Kidney (tissue), 13 donors: ENCODE measurements at regions not wholly inside any gene's neighbourhood (a gene's known extent, or its start where the extent isn't known, plus 50 kb on each side); places are given as distances from the start of the nearest gene placed in this dataset.

ENCODE experiments used
- DNase-seq, 5 donors: peaks; one replicate each; pipeline ENCODE4 v3.0.0-alpha.2; 2013 to 2020
- FAIRE-seq: peaks from 2 replicates; lab custom pipeline; 2012; peaks lifted over from hg19 to GRCh38; lab: Jason Lieb, UNC
- H3K27ac ChIP-seq, 2 donors: one replicate each; pipeline ENCODE4 v1.7.0; 2013; ENCODE audit warnings: low read depth in 2 of 2, low read length in 2 of 2, inconsistent platforms in 1 of 2
- H3K27me3 ChIP-seq: one replicate; pipeline ENCODE4 v1.7.1; 2013; ENCODE audit warnings: low read length, inconsistent platforms; ENCODE audit not compliant: control insufficient read depth, insufficient read depth
- H3K36me3 ChIP-seq, 3 donors: one replicate each; pipeline versions ENCODE4 v1.7.0 to v1.7.1; 2013; ENCODE audit warnings: low read length in 3 of 3, control low read depth in 1 of 3, inconsistent platforms in 1 of 3; ENCODE audit not compliant: insufficient read depth in 3 of 3, control insufficient read depth in 2 of 3
- H3K4me1 ChIP-seq, 3 donors: one replicate each; pipeline versions ENCODE4 v1.7.0 to v1.7.1; 2013; ENCODE audit warnings: low read length in 3 of 3, inconsistent platforms in 1 of 3, low read depth in 1 of 3; ENCODE audit not compliant: control insufficient read depth in 2 of 3, insufficient read depth in 2 of 3
- H3K4me3 ChIP-seq, 3 donors: one replicate each; pipeline versions ENCODE4 v1.7.0 to v1.8.1; 2013; ENCODE audit warnings: low read length in 3 of 3, control low read depth in 1 of 3, inconsistent platforms in 1 of 3
- H3K9ac ChIP-seq, 3 donors: one replicate each; pipeline versions ENCODE4 v1.7.0 to v1.7.1; 2013; ENCODE audit warnings: low read length in 3 of 3, control low read depth in 1 of 3, inconsistent platforms in 1 of 3
- H3K9me3 ChIP-seq, 3 donors: one replicate each; pipeline versions ENCODE4 v1.7.0 to v1.7.1; 2013; ENCODE audit warnings: low read length in 3 of 3, control low read depth in 1 of 3, inconsistent platforms in 1 of 3; ENCODE audit not compliant: control insufficient read depth in 2 of 3, insufficient read depth in 1 of 3
- intact Hi-C: fragments of 100-400 bp; cut with DNase I; formaldehyde crosslinking; loops from one replicate; pipeline ENCODE4 v1.11.1; 2022
- TF ChIP-seq, protein P1 (sequence below): IDR thresholded peaks from 3 replicates; pipeline ENCODE4 v1.5.1; 2012; ENCODE audit warnings: mild to moderate bottlenecking, moderate library complexity, borderline replicate concordance; ENCODE audit not compliant: insufficient read depth; ENCODE audit errors: extremely low read depth
- donor health status: control.
- donor health status: control.
- donor health status: control.
- donor health status: control.
- donor health status: control.
- donor health status: DM: yes; HTN: yes; CAD: no.
- donor health status: Normal renal cell carcinoma (clear cell type).

DNA sequence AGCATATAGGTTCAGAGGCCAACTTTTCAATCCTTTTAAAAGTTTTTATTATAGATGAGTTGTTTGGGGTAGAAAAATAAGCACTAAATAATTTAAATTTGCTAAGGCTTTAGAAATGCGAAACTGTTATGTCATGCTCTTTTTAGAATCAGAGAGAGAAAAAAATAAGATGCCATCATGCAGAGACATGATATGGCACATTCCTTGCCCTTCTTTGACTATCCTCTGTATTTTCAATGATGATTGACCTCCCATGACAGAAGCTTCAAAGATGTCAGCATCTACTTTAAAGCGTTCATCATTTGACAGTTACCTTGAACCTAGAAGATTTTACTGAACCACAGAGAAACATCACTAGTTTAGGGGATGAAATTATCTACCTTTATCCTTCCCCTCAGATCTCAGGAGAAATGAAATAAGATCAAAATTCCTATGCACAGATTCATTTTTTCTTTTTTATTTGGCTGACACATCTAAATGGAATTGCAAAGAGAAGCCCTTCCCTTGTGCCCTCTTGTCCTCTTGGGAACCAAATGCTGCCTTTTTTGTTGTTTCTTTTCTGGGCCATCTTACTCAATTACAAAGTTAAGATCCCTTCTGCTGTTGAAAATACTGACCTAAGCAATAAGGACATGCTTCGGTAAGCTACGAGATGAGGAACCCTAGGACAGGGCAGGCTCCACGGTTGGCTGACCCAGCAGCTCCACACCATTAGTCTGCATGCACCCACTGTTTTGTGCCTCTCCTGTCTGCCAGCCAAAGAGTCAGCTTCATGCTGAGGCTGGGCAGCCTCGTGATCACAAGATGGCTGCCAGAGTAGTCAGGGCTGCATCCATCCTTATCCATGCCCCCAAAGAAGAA, 289.7 kb upstream of the TPM1 start:
- TF ChIP-seq, protein P1, sequence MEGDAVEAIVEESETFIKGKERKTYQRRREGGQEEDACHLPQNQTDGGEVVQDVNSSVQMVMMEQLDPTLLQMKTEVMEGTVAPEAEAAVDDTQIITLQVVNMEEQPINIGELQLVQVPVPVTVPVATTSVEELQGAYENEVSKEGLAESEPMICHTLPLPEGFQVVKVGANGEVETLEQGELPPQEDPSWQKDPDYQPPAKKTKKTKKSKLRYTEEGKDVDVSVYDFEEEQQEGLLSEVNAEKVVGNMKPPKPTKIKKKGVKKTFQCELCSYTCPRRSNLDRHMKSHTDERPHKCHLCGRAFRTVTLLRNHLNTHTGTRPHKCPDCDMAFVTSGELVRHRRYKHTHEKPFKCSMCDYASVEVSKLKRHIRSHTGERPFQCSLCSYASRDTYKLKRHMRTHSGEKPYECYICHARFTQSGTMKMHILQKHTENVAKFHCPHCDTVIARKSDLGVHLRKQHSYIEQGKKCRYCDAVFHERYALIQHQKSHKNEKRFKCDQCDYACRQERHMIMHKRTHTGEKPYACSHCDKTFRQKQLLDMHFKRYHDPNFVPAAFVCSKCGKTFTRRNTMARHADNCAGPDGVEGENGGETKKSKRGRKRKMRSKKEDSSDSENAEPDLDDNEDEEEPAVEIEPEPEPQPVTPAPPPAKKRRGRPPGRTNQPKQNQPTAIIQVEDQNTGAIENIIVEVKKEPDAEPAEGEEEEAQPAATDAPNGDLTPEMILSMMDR, result no peak
- Histone ChIP-seq H3K27me3 (no peaks in the 10 kb centered on the region), H3K27ac (no peak overlapping the region), H3K36me3 (peaks cover 0 to 16% (median 4%) of the 10 kb centered on the region in 3 donors), H3K9ac (no peak overlapping the region), H3K4me3 (no peak overlapping the region), H3K4me1 (peaks cover 2 to 15% (median 11%) of the 10 kb centered on the region in 3 donors), H3K9me3 (no peaks in the 10 kb centered on the region)
- intact Hi-C loops, result no loop called here
- DNase-seq (no peak), FAIRE-seq (no peak)

DNA sequence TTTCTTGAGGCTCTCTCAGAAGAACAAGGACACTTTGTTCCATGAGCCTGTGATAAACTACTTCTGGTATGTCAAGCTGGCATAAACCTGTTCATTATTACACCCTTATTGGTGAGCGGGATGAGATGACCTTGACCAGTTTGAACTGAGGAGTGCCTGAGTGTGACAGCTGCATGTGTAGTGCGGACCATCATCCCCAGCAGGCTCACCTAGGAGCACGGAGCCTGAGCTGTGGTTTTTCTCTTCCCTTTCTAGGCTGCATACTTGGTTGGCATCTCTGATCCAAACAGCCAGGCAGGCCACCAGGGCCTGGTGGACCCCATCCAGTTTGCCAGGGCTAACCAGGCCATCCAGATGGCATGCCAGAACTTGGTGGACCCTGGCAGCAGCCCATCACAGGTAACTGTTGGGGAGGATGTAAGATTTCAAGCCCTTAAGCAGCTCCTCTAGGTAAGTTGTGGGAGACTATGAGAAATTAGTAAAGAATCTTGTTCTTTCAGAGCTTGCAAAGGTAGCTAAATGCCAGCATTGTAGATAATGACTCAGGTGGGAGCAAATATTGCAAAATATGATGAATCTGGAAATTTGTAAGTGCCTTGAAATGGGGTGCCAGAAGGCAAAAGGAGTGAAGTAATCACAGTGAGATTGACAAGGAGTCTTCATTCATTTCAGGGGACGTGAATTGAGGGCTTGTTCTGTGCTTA, 288.9 kb upstream of the TPM1 start:
- no peak for DNase-seq
- peaks cover 0 to 16% (median 4%) of the 10 kb centered on the region in 3 donors for H3K36me3 ChIP-seq
- no peaks in the 10 kb centered on the region for H3K27me3 ChIP-seq
- intact Hi-C loops, result no loop called here
- H3K4me1 ChIP-seq, result peaks cover 2 to 17% (median 14%) of the 10 kb centered on the region in 3 donors
- no peak overlapping the region for H3K9ac ChIP-seq
- TF ChIP-seq, protein P1, result no peak
- H3K27ac ChIP-seq, result peak overlapping the region; percentile 10 to 55
- no peaks in the 10 kb centered on the region for H3K9me3 ChIP-seq
- no peak overlapping the region for H3K4me3 ChIP-seq
- no peak for FAIRE-seq

DNA sequence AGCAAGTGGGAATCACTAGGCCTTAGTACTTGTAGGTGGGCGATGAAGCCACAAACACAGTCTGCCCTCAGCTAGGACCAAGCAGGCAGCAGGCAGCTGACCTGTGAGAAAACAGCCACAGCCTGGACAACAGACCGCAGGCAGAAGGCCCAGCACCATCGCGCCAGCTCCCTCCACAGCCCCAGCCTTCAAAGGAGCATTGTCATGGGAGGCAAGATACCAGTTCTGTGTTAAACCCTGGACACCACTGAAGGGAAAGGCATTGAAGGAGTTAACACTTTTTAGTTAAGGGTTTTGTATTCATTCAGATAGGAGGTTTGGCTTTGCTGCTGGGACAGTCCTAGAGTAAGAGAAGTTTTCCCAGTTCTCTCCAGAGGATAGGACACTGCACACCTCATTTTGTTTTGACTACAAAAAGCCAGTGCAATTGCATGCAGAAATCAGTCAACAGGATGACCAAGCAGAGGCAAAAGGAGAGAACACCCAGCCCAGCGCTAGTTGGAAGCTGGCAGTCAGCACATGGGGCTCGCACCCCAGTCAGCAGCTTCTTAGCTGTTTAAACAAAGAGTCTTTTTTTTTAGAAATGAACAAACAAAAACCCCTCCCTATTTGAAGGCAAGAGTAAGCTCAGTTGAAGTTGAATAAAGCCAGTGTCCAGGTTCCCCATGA, 286.1 kb upstream of the TPM1 start:
- Histone ChIP-seq H3K9ac (no peak overlapping the region), H3K27me3 (no peaks in the 10 kb centered on the region), H3K9me3 (no peaks in the 10 kb centered on the region), H3K4me1 (peaks cover 0 to 20% (median 17%) of the 10 kb centered on the region in 3 donors), H3K36me3 (peaks cover 0 to 16% (median 2%) of the 10 kb centered on the region in 3 donors), H3K27ac (no peak overlapping the region), H3K4me3 (no peak overlapping the region)
- intact Hi-C loops, result no loop called here
- DNase-seq (no peak), FAIRE-seq (no peak)
- TF ChIP-seq, protein P1, result no peak
